ENCODE measurements at regions not wholly inside any gene's neighbourhood (a gene's known extent, or its start where the extent isn't known, plus 50 kb on each side); places are given as distances from the start of the nearest gene placed in this dataset.

DNA sequence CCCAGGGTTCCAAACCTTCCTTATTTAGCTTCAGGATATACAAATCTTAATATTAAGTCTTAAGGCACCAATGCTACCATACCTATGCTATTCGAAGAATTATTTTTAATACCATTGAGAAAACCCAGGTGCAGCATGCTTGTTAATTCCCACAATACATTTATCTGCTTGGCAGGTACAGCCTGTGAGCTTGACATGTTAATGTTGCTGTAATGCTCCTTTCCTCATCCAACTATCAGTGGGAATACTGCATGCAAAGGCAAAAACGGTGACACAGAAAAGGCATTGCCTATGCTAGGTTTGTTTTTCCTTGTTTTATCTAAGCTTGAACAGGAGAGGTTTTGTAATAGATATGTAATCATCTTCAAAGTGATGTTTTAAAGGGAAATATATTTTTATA, 135.7 kb upstream of the COX7C start:
- Histone ChIP-seq H2BK15ac (ENCODE audit: low read depth, low read length) (no peak overlapping the region), H4K20me1 (ENCODE audit: control insufficient read depth, insufficient read depth, insufficient read length) (no peaks in the 10 kb centered on the region), H3K9me3 (ENCODE audit: control insufficient read depth, low read depth, low read length) (no peaks in the 10 kb centered on the region), H2BK12ac (ENCODE audit: insufficient read length, low read depth, low read length) (no peak overlapping the region), H3K18ac (ENCODE audit: insufficient read length, low read depth, low read length) (no peak overlapping the region), H3T11ph (ENCODE audit: low read length) (no peak overlapping the region), H4K91ac (ENCODE audit: insufficient read length, low read depth, low read length) (no peak overlapping the region), H3K27me3 (ENCODE audit: insufficient read depth, low read length) (no peaks in the 10 kb centered on the region), H3K9ac (ENCODE audit: extremely low read depth, insufficient read length, low read length) (no peak overlapping the region), H3K14ac (ENCODE audit: insufficient read depth, low read length) (no peak overlapping the region), H4K8ac (replicated peaks; ENCODE audit: insufficient read length, low read depth, low read length) (no peak overlapping the region), H3K79me1 (ENCODE audit: insufficient read depth, low read depth, low read length, poor library complexity, severe bottlenecking) (no peaks in the 10 kb centered on the region), H2AK5ac (ENCODE audit: insufficient read length, low read length) (no peak overlapping the region), H2AFZ (ENCODE audit: low read length) (no peak overlapping the region), H2BK120ac (ENCODE audit: low read depth, low read length, poor library complexity, severe bottlenecking) (no peak overlapping the region), H3K27ac (ENCODE audit: insufficient read length, low read depth, low read length) (no peak overlapping the region), H2BK20ac (ENCODE audit: low read depth, low read length, poor library complexity, severe bottlenecking) (no peak overlapping the region), H3K79me2 (ENCODE audit: insufficient read depth, low read length) (no peaks in the 10 kb centered on the region), H3K23me2 (ENCODE audit: insufficient read length, low read depth, low read length, poor library complexity, severe bottlenecking) (no peaks in the 10 kb centered on the region), H3K4me2 (ENCODE audit: insufficient read depth, insufficient read length, low read length) (no peak overlapping the region), H3K4me1 (ENCODE audit: insufficient read depth, low read length) (no peaks in the 10 kb centered on the region), H3K56ac (ENCODE audit: insufficient read length, low read depth, low read length) (no peak overlapping the region), H3K23ac (ENCODE audit: insufficient read length, low read depth, low read length) (no peak overlapping the region), H3K4ac (ENCODE audit: low read depth, low read length) (no peak overlapping the region), H4K5ac (ENCODE audit: insufficient read length, low read depth, low read length) (no peak overlapping the region), H2BK5ac (ENCODE audit: insufficient read length, low read length) (no peak overlapping the region)
- TF ChIP-seq, protein P1, sequence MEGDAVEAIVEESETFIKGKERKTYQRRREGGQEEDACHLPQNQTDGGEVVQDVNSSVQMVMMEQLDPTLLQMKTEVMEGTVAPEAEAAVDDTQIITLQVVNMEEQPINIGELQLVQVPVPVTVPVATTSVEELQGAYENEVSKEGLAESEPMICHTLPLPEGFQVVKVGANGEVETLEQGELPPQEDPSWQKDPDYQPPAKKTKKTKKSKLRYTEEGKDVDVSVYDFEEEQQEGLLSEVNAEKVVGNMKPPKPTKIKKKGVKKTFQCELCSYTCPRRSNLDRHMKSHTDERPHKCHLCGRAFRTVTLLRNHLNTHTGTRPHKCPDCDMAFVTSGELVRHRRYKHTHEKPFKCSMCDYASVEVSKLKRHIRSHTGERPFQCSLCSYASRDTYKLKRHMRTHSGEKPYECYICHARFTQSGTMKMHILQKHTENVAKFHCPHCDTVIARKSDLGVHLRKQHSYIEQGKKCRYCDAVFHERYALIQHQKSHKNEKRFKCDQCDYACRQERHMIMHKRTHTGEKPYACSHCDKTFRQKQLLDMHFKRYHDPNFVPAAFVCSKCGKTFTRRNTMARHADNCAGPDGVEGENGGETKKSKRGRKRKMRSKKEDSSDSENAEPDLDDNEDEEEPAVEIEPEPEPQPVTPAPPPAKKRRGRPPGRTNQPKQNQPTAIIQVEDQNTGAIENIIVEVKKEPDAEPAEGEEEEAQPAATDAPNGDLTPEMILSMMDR (conservative IDR thresholded peaks at IDR 0.05), result no peak
- no peak for DNase-seq
- Mint-ChIP-seq H3K36me3 (ENCODE audit: insufficient read depth in 1 of 3, low read depth in 3 of 3) (no peaks in the 10 kb centered on the region), H3K27ac (no peak overlapping the region), H3K4me1 (no peaks in the 10 kb centered on the region), H3K27me3 (ENCODE audit: low read depth) (no peaks in the 10 kb centered on the region), H3K4me3 (no peak overlapping the region), H3K9me3 (no peaks in the 10 kb centered on the region; a peak in 1 of 5 replicates)
- no CpG with 5 or more reads among the region's 2 CpGs for WGBS (ENCODE audit: extremely low coverage, insufficient read length, low lambda C conversion rate)

All from H9 (cell line).